Hematopoietic multipotent progenitor cell (in vitro differentiated cells): ENCODE measurements at regions not wholly inside any gene's neighbourhood (a gene's known extent, or its start where the extent isn't known, plus 50 kb on each side); places are given as distances from the start of the nearest gene placed in this dataset.

ENCODE experiments used
- DNase-seq, 3 donors: peaks; one replicate each; pipeline ENCODE4 v3.0.0-alpha.2; 2011 to 2015; ENCODE audit warnings: low read depth in 2 of 3, low spot score in 2 of 3

DNA sequence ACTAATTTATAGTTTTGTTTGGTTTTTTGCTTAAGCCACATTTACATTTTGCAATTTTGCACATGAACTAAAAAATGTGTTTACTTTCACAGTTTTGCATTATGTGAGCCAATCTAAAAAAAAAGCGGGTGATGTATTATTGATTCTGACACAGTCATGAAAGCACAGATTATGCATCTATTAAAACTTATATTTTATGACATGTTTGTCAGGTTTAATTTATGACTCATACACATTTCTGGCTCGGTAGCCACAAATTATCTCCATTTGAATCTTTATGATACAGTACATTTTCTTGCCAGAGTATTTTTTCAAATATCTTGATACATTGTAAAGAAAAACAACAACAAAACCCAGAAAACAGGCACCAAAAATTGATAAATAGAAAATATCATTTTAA, 280.4 kb upstream of the GRIP1 start:
- DNase-seq = no peak

DNA sequence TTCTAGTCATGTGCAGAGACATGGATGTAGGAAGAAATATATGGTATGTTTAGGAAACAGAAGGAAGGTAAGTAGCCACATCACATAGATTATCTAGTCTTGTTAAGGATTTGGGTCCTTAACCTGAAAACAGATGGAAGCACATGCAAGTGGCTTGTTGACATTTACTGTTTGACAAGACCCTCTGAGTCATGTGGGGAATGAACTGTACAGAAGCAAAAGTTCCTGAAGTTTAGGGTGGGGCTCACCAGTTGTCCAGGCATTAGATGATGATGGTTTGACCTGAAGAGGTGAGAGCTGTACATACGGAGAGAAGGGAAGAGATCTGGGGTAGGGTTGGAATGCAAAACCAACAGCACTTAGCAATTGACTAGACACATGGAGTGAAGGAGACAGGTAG, 281.1 kb upstream of the GRIP1 start:
- no peak for DNase-seq

DNA sequence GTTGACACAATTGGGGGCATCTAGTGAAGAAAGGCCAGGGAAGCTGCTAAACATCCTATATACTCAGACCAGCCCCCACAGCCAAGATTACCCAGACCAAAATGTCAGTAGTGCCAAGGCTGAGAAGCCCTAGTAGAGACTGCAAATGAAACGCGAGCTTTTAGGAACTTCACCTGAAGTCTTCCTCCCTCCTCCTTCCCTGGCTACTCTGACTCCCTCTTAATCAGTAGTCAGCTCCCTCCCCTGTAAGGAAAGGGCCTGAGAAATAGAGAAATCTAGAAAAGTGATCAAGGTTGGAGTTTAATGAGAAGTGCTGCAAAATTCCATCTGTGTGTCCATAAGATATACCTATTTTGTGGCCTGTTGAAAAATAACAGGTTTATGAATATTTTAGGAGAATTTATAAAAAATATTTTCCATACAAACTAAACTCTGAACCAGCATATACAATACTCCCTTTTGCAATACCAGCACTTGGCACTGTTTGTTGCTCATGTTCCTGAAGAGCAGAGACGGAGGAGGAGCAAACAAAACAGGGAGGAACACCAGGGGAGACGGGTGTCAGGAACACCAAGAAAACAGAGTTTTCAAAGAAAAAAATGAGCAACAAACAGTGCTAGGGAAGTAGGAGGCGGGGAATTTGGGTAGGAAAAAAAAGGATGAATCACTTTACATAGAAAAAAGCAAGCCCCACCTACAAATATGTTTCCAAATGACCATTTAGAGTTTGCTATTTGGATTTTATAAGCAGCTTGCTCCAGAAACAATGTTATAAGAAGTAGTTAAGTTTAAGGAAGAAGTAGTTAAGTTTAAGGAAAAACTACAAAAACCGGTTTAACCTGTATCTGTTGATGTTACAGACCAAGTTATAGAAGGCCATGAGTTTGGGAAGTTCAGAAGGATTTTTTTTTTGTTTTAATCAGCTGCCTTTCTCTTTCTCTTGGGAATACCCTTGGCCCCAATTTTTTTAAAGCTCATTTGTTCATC, 282.1 kb upstream of the GRIP1 start:
- DNase-seq = no peak

DNA sequence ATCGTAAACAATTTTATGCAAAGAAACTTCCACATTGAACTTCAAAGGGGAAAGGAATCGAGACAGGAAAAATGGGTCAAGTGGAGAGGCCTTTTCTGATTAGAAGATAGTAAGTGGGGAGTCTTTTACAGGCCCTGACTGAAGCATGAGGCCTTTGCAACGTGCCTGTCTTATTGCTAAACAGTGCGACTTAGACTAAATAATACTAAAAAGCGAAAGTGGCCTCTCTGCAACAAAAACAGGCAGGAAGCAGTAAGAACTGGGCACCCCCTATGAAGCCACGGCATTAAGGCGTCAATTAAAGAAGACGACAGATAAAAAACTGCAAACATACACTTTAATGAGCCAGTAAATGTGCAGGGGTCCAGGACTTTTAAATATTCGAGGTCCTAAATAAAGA, 283.4 kb upstream of the GRIP1 start:
- DNase-seq = no peak

DNA sequence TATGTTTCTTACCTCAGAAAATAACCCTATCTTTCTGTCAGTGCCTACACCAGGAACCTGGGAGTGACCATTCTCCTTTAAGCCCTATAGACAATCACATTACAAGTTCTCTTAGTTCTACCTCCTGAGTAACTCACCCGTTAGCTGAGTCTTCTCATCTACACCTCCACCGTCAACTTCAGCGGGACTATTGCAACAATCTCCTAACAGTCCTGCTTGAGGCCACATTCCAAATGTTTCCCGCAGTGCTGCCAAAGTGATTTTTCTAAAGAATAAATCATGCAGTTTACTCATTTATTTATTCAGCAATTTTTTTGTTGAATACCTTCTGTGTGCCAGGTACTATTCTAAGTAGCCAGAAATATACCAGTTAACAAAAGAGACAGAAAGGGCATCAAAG, 285.0 kb upstream of the GRIP1 start:
- DNase-seq = no peak

DNA sequence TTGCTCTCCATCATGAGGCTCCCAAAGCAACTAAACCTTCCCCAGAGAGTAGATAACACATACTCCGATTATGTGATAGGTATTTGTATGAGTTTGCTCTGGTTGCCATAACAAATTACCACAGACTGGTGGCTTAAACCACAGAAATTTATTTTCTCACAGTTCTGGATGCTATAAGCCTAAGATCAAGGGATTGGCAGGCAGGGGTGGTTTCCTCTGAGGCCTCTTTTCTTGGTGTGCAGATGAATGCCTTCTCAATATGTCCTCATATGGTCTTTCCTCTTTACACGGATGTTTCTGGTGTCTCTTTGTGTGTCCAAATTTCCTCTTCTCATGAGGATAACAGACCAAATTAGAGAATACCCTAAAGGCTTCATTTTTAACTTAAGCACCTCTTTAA, 285.8 kb upstream of the GRIP1 start:
- DNase-seq = peak; percentile 29 to 79 (median 41)

DNA sequence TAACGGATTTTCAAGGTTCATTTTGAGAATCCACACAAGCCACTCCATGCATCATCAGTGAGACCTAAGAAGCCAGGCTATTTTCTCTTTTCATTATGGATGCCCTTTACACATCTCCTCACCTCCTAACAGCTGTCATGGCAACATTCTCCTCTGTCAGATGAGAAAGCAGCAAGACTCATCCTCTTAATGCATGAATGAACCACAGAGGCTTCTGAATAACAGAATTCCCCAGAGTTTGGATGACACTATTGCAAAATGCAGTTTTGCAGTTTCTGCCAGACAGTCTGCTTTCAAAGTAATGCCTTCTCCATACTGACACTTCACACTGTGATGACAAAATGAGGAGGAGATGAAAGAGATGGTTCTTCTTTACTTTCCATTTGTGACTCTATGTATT, 286.7 kb upstream of the GRIP1 start:
- DNase-seq = no peak

DNA sequence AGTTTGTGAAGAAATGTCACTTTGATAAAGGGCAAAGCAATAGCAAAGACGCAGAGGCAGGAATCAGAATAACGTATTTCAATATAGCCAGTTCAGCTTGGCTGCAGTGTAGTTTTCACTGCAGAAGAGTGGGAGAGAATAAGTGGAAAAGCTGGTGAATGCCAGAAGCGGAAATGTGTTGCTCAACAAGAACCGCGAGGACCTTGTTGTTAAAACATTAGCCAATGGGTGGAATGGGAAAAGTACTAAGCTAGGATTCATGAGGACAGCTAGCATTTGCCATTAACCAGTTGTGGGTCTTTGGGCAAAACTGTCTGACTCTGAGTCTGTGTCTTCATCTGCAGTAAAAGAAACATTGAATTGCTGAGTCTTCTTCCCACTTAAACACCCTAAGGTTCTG, 292.9 kb upstream of the GRIP1 start:
- DNase-seq = no peak

DNA sequence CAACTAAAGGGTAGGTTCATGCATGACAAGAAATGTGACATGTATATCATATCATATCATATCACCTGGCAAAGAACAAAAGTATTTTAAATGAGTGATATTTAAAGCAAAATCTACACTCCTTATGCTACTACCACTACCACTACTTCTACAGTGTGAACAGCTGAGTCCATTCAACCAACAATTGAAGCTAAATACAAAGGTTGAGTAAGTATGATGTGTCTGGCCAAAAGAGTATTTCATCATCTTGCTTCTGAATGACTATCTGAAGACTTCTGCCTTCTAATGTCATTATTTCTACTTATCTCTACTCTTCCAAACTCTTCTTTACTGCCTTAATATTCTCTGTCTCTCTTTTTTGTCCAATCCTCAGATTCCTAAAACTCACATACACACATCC, 292.6 kb upstream of the CAND1 start:
- no peak for DNase-seq

DNA sequence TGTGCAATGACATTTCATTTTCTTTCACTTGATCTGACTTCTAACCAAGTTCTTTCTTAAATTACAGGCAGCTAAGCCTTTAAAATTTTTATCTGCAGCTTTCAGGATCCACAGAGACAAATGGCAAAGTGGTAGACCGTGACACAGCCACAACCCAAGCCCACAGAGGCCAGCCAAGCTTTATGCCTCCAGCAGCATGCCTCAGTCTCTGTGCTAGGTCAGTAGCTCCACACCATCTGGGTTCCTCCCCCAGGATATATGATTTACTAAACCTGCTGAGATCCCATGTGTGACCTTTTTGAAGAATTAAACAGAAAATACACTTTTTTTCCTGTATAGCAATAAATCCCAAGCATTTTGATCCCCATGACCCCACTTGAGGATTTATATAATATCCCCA, 290.4 kb upstream of the CAND1 start:
- DNase-seq = no peak

DNA sequence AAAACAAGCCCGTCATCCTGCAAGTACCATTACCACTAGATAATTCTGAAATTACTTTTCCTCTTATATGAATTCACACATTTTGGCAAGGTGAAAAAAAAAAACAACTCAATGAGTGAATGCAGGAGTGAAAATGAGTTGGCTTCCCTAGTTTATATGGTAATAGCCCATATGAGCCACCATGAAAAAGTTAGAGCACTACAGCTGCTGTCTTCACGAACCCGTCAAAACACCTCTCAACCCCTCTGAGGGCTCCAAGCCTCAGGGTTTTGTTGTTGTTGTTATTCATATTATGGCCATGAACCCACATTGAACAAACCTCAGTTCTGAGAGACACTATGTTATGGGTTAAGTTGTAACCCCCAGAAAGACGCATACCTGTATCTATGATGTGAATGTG, 289.9 kb upstream of the CAND1 start:
- no peak for DNase-seq

DNA sequence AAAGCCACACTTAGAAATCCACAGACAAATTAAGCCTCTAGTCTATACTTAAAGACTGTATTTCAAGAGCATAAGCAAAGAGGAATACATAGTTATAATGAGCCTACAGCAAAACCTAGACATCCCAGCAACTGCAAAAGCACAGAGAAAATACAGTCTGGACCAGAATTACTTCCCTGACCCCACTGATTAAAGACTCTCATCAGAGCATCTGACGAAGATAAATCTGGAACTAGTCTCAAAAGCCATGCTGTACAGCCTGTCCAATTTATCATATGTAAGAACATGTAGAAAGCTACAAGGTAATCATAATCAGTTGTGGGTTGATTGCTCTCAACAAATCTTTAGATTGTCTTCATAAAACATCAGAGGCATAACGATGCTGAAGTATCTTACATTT, 285.1 kb upstream of the CAND1 start:
- no peak for DNase-seq

DNA sequence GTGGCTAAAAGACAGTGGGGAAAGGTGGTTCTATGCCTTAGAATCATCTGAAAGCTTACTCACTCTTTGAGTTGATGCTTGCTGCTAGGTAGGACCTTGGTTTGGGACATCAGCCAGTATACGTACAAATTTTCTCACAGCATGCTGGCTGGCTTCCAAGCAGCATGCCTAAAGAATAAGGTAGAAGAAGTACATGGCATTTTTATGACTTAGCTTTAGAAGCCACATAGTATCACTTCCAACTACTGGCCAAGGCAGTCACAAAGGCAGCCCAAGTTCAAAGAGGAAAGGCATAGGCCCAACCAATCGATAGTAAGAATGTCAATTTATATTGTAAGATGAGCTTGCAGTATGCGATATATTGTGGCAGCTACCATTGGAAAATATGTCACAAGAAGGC, 284.2 kb upstream of the CAND1 start:
- no peak for DNase-seq

DNA sequence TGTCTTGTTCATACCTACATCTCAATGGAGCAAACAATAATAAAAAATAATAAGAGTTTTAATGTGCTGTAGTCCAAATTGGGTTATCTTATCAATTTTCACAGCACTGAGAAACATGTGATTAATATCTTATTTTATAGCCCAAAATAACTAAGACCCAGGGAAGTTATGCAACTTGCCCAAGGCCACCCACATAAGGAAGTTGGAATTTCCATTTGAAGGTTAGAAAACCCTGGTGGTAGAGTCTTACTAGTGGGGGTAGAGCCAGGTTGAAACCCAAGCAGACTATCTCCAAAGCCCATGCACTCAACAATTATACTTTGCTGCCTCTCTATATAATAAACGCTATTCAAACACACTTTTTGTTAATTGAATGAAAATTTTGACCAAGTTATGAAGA, 270.0 kb upstream of the CAND1 start:
- DNase-seq = no peak

DNA sequence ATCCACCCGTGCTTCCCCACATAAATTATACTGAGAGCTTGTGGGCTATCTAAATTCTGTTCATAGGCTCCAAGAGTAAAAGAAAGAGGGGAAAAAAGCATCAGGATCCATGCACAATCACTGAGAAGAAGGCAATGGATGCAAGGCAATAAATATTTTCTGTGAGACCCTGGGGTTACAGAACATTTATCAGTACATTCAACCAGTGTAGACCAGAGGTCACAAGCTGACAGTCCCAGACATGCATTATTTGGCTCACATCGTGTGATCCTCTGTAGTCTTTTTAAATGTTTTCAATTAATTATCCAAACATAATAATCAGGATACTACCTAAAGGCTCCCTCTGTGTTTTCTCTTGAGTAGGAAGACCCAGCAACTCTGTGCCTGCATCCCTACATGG, 267.9 kb upstream of the CAND1 start:
- no peak for DNase-seq

DNA sequence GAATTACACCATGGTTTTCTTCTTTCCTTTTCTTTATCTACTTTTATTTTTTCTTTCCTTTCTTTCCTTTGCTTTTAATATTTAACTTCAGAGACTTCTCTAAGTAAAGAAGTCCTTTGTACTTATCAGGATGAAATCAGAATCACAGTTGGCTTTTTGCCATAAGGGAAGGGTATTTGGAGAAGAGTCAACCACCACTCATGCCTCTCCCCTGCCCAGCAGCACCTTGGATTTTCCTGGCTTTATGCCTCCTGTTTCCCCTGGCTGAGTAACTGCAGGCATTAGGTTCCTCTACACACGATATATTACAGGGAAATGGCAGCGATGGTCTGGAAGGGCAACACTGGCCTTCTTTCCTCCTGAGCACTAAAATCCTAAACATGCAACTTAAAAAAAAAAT, 266.4 kb upstream of the CAND1 start:
- DNase-seq = no peak

DNA sequence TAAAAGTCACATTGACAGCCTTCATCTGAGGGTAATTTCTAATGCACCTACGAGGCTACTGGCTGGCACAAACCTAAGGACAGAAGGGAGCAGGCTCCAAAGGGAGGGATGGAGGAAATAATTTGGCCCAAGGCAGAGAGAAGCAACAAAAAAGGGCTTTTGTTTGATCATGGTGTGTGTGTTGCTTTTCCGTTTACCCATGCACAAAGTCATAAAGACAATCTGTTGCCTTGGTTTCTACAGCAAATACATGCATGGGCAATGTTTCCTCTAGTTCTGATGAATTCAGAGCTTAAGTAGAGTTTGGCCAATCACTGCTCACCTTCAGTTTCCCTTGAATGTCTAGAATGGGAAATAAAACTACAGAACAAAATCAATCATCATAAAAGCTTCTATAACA, 262.5 kb upstream of the CAND1 start:
- DNase-seq = no peak

DNA sequence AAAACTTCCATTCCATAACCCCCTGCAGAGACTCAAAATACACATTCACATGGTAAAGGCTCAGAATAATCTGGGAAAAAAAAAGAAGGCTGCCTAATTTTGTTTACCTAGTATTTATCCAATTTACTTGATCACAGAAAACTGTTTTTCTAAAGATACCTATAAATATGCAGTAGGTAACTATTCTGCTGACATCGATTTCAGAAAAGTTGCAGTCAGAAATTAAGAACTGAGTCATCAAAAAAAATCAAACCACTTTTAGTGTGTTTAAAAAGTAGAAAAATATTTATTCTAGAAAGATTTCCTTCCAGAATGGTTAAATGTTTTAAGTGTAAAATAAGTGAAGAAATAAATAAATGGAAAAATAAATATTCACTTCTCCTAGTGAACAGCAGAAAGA, 254.5 kb upstream of the CAND1 start:
- DNase-seq = no peak

DNA sequence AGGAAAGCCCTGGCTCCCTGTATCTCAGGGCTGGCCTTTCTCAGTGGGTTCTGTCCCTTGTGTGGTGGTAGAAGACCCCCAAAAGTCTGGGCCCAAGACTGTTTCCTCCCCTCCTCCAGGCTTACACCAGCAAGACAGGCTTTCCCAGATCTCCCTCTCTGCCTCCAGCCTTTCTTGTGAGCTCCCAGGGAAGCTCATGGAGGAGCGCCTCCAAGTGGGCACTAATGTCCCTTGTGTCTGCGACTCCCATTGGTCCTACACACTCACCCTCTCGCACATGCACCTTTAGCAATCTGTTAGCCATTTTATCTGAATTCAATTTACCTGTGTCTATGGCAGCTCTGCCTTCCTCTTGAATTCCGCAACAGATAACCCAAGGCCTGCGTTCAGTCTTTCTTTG, 251.1 kb upstream of the CAND1 start:
- no peak for DNase-seq

DNA sequence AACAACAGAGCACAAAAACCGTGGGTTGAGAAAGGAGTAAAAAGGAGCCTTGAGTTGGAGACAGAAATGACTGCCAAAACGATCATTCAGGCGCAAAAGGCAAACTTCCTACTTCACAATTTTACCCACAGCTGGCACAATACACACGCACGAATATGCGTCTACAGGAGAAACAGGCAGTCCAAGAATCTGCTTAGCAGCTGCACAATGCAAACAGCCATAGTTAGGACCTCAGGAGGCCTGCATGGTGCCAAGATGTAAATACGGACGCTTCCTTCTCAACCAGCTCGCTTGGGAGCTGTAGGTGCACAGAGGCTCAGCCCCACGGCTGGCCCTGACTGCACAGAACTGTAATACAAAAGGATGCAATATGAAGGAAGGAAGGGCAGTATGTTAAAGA, 250.1 kb upstream of the CAND1 start:
- no peak for DNase-seq

DNA sequence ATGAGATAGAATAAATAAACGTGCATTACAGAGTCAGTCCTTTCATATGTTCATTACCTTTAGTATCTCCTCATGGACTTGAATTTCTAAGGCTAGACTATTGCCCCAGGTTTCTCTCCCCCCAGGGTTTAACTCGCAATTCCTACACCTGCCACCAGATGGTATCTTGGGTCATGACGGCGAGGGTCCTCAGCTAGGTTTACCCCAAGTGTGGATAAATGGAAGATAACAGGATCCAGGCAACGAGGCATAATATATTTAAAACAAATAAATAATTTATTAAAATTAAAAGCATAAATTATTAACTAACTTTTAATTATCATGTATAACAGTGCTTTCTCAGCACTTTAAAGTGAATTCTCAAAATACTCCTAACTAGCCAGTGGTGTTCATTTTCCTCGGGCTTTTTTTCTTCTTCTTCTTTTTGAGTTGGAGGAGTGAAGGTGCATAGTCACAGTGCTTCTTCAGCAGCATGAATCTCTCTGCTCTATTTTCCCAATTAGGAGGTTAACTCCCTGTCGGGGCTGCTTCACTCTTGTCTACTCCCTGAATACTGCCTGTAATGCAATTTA, 243.5 kb upstream of the CAND1 start:
- peak in 2 of 3 donors; percentile 27 to 65 for DNase-seq

DNA sequence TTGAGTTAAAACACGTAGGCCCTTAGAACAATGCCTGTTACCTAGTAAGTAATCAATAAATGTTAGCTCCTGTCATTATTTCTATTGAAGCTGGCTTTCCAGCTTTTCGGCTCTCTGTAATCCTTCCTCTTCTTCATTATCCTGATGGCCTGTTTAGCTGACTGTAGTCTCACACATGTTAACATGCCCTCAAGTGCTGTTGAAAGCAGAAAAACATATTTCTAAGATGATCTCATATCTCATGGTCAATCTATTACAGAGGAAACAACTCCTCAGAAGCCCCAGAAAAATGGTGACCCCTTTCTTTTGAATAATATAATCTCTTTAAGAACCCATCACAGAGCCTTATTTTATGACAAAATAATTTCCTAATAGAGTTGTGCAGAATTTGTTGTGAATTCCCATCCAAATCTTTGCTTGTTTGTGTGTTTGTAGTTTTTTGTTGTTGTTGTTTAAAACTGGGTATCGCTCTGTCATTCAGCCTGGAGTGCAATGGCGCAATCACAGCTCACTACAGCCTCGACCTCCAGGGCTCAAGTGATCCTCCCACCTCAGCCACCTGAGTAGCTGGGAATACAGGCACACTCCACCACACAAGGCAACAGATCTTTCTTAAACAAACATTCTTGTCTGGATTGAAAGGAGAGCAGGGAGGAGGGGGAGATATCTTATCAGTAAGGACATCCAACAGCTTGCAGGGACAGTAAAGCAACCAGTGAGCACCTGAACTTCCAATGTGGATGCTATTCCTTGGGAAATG, 242.5 kb upstream of the CAND1 start:
- DNase-seq = no peak
